HG02973 (cell line): ENCODE measurements at regions not wholly inside any gene's neighbourhood (a gene's known extent, or its start where the extent isn't known, plus 50 kb on each side); places are given as distances from the start of the nearest gene placed in this dataset.
A peak's percentile ranks its signal among the peaks of the same experiment; 100 is the strongest.

ENCODE experiments used
- ATAC-seq: cut with Tn5 transposase; IDR thresholded peaks from one replicate; pipeline ENCODE4 v1.9.1; 2021; ENCODE audit warnings: moderate library complexity; ENCODE audit not compliant: unreplicated experiment

DNA sequence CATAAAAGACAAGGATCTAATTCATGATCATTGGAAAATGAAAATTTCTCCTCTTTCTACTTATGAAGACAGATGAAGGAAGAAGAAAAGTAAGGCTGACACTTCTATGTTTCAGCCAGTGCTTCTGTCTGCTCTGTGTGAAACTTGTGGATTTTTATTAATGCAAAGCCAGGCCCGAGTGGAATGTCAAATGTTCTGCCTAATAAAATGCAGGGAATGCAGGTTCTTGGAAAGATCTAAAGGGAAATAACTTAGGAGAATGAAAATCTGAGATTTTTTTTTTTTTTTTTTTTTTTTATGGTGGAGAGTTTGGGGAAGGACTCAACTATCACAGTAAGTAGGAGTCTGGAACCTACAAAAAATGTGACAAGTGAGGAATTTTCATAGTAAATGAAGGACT is 1732.3 kb upstream of the SLC10A2 start:
- no peak for ATAC-seq

DNA sequence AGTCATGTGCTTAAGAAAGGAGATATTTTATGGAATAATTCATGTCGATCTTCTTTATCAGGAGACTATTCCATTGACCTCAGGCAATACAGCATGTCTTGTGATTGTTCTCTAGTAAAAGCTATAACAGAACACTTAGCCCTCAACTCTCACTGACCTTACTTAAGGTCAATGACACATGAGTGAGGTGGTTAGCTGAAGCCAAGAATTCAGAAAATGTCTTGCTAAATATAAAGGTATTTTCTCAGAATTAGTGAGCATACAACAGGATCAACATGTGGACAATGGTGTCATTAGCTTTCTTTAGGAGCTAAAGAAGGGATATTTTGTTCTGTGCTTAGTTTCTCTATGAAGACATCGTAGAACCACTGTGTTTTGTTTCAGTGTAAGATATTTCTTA is 1730.4 kb upstream of the SLC10A2 start:
- ATAC-seq: no peak

DNA sequence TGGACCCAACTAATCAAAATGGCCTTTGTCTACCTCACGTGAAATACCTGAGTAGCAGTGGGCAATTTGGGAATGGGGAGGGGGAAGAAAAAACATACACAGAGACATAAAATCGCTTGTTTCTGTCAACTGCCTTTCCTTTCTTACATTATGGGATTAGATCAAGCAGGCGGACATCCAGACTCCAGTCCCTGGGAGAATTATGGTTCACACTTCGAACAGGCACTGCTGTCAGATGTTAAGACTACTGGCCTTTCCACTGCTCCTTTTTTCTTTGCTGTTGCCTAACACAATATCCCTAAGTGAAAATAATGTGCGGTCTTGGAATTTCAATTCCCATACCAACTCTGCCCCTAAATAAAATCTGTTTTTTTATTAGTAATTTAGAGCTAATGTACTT is 1719.7 kb upstream of the SLC10A2 start:
- no peak for ATAC-seq

DNA sequence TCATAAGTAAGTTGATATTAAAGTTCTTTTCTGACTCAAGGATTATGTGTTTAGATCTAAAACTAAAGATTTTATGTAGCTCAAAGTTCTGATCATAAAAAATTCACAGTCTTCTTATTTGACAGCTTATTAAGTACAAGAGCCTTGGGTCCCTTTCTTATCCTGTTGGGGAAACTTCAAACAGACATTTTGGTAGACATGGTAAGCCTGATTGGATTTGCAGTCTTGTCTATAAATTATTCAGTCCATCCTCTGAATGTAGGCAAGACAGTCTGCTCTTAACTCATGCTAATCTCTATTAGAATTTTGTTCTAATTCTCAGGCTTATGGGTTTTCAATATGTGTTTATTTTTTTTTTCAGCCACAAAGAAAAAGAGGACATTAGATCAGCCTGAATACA is 1718.7 kb upstream of the SLC10A2 start:
- ATAC-seq: no peak

DNA sequence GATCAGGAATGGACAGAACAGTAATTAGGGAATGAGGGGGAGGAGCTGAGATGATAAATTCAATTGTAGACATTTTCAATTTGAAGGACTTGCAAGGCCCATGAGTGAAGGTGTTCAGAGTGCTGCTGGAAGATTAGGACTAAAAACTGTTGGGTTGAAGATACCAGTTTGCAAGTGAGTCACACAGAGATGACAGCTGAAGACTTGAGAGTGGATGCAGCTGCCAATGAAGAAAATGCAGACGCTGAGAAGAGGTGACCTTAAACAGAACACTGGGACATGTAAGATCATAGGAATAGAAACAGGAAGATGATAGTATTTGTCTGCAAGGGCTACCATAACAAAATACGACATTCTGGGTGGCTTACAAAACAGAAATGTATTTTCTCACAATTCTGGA is 1716.5 kb upstream of the SLC10A2 start:
- ATAC-seq: no peak

DNA sequence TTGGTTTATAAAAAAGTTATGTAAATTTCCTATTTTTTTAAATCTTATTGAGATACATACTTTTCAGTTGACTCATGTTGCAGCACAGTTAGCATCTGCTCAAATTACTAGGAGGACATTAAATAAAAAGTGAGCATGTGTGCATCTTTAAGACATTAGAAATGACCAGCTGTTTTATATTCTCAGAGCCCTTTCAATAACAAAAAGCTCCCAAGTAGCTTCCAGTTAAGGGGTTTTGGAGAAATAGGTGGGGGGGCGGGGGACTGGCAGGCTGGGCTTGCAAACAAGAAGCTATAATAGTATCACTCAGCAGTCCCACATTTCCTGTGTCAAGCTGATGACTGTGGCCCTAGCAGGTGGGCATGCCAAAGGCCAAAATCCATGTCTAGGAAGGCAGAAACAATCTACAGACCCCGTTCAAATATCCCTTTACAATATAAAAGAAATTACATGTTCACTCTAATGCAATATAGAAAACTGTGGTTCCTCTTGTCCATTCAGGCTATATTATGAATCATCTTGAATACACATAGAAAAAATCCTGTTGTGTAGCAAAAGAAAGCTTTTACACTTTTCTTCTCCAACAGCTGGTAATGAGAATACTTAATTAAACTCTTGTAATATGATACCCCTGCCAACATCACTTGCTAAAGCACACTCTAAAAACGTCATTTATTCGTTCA is 1713.2 kb upstream of the SLC10A2 start:
- ATAC-seq: no peak

DNA sequence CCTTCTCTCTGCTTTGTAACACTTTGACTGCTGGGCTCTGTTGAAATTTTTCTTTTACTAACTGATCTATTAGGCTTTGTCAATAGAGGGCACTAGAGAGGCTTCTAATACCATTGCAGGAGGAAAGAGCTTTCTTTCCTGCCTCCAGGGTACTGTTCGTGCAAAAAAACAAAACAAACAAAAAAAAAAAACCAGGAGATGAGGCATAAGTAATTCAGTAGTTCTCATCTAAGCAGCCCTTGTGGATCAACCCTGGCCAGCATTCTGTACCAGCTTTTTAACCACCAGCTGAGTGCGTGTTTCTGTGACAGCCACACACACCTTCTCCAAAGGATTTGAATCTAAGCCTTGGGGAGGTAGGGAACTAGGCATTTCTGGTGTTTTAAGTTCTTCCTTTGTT is 1707.6 kb upstream of the SLC10A2 start:
- ATAC-seq: peak; percentile 78

DNA sequence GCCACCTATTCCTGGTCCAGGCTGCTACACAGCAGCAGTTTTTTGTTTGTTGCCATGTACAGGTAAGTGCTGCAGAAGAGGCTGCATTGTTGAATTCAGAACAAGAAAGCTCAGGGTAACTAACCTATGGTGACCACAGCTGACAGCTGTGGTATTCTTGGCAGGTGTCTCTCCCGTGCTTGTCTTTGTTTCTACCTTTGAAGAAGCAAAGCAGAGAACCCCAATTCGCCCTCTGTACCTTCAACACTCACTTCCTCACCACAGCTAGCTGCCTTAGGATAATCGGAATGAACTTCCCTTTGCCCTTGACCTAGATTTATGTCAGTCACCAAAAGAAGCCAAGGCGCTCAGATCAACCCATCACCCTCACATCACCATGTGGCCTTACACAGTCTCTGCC is 1703.3 kb upstream of the SLC10A2 start:
- no peak for ATAC-seq

DNA sequence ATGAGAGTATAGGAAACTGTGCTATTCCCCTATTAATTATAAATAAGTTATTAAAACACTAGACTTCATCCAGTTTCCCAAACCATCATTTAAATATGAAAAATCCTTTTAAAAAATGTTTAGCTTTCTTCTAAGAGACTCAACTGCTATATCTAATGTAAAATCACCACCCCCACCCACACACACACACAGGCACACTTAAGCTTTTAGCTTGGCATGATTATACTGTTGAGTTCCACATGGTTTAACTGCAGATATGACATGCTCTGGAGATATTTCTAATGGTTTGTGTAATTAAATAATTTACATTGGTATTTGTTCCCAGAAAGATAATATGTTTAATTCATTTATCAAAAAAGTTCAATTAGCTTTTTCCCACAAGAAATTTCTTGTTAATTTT is 1700.1 kb upstream of the SLC10A2 start:
- no peak for ATAC-seq

DNA sequence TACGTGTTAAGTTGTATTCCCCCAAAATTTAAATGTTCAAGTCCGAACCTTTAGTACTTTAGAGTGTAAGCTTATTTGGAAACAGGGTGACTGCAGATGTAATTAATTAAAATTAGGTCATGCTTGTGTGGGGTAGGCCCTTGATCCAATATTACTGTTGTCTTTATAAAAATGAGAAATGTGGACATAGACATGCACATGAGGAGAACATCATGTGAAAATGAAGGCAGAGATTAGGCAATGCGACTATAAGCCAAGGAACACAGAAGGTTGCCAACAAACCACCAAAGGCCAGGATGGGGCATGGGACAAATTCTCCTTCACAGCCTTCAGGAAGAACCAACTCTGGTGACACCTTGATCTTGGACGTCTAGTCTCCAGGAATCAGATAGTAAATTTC is 1698.4 kb upstream of the SLC10A2 start:
- ATAC-seq: no peak

DNA sequence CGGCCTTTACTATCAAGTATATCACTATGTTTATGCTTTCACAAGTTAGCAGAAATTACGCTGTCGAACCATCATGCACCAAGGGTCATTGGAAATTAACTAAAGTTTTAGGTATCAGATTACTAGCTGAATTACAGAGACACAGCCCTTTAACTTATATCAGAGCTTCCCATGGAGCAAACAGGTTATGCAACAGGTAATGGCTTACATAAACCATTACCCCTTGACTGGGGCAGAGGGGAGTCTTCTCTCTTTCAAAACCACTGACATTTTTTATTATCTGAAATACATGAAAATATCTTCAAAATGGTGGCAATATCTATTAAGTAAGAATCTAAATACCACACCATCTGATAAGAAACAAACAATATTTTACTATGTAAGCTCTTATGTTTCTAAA is 1692.9 kb upstream of the SLC10A2 start:
- ATAC-seq: no peak

DNA sequence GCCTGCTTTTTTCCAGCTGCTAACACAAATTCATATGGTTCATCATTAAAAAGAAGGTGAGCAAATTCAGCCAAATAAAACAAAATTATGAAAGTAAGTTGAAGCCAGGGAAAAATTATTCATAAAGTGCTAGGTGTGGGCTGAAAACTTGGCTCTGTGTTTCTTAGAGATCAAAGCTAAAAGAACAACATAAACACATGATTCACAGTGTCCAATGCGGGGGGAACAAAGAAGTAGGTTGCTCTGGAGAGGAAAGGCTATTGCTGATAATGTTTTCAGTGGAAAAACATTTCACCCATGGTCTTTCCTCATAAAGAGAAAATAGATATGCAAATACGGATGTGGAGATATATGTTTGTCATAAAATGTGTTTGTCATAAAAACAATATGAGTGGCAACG is 1691.5 kb upstream of the SLC10A2 start:
- no peak for ATAC-seq

DNA sequence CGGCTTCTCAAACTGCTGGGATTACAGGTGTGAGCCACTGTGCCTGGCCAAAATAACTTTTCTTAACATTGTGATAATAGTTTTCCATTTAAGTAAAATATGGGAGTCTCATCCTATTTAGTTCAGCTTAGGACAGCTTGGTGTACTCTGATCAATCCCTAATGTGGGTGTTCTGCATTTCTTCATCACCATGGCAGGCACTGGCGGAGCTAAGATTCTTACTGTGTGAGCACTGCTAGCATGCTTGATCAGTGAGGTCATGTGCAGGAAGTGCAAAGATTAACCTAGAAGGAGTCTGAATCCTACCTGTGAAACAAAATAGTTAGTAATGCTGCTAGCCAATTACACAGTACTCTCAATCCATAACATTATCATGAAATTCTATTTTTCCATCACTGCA is 1684.2 kb upstream of the SLC10A2 start:
- ATAC-seq: no peak

DNA sequence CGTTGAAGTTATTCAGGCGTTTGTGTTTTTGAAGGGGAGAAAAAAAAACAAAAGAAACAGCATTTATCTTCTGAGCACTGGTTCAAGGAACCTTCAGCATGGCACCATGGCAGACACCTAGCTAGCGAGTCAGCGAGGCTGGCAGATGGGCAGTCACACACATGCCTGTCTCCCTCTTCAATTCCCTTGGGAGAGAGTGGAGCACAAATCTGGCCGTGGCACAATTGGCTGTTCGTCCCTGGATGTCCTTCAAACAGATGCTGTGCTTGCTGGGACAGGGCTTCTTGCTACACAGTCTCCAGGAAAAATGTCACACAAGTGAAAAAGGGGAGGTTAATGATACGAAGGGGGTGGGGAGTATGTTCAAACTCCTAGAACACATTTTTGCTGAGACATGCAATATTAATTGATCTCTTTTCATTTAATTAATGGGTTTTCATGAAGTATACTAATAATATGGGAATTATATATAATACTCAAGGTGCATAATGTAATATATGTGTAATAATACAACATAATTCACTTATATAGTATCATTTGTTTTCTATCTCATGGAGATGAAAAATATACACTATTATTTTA is 1674.5 kb upstream of the SLC10A2 start:
- ATAC-seq: no peak

DNA sequence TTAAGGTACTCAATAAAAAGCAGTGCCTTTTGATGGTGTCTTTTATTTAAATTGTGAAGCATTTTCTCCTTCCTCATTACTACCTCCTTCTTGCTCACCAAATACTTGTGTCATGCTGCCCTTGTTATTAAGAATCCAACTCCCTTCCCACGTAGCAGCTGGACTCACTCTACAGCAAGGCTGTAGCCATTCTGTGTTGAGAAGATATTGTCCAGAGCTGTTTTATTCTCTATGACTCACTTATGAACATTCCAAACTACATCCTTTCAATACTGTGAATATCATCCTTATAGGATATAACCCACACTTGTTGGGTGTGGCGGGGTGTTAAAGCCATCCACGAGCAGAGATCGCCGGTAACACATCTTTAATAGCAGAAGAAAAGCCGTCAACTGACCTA is 1671.5 kb upstream of the SLC10A2 start:
- ATAC-seq: no peak

DNA sequence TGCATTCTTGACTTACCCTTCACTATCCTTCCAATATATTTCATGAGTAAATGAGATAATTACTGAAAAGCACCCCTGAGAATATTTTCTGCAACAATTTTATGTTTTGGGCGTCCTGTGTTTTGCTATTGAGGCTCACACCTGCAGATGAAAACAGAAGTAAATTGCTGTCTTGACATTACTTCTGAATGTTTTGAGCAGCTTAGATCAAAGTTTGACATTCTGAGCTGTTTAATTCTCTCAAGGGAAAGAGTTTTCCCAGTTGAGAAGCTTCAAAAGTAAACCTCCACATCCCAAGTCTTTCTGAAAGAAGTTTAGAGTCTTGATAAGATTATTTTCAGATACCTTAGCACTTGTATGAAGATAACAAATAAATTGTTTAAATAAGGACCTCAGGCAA is 1667.2 kb upstream of the SLC10A2 start:
- ATAC-seq: no peak

DNA sequence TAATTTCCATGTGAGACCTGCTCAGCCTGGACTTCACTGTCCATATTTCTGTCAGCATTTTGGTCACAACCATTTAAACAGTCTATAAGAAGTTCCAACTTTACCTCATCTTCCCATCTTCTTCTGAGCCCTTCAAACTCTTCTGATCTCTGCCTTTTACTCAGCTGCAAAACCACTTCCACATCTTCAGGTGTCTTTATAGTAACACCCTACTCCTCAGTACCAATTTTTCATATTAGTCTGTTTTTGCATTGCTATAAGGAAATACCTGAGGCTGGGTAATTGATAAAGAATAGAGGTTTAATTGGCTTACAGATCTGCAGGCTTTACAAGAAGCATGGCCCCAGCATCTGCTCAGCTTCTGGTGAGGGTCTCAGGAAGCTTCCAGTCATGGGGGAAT is 1648.9 kb upstream of the SLC10A2 start:
- ATAC-seq: no peak

DNA sequence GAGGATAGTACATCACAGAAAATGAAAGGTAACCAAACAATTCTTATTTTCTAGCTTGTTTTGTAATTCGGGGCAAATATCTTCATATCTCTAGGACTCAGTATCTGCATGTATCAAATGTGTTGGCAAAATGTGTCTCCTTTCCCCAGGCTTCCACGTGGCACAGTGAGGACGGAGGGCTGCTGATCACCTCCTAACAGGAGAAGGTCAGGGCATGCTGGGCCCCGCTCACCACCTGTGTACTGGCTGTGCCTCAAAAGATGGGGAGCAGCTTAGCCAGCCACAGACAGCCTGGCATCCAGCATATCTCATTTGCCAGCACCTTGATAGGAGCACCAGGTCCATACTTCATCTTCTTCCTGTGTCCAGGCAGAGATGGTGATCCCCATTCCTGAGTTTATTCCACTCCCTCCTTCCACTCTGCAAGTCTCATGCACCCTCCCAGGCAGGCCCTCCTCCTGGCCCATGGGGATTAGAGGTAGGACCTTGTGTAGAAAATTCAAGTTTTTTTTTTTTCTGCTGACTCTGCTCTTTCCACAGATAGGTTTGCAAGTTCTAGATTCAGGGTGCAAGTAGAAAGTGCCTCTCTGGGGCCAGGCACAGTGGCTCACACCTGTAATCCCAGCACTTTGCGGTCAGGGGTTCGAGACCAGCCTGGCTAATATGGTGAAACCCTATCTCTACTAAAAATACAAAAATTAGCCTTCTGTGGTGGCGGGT is 1639.0 kb upstream of the SLC10A2 start:
- ATAC-seq: no peak

DNA sequence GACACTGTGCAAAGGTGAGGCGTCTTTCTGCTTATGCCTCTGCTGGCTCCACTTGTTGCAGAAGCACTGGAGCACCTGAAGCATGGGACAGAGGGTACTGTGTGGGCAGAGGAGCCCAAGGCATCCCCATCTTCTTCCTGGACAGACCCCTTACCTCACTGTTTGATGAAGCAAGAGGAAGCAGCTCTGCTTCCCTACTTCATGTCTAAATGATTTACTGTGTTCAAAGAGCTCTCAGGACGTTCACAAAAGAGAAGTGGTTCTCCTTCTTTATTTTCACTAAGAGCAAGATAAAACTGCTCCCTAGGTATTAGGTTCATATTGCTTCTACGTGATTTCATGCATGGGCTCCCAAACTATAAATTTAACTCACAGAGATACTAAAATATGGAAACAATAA is 1635.4 kb upstream of the SLC10A2 start:
- ATAC-seq: no peak

DNA sequence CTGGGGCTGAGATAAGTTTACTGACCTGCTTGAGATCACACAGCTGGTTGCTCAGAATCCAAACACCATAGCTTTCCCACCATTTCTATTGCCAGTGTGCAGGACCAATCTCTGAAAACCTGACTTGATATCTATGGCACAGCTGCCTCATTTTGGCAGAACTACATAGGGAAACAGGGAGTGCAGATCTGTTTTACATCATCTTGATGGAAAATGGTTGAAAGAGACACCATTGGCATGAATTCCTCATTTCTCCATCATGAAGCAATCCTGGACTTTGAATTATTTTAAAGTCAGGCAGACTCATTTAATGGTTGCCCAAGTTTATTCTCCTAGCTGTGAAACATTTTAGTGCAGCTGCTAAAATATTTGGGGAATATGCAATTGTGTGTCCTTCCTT is 1628.2 kb upstream of the SLC10A2 start:
- no peak for ATAC-seq

DNA sequence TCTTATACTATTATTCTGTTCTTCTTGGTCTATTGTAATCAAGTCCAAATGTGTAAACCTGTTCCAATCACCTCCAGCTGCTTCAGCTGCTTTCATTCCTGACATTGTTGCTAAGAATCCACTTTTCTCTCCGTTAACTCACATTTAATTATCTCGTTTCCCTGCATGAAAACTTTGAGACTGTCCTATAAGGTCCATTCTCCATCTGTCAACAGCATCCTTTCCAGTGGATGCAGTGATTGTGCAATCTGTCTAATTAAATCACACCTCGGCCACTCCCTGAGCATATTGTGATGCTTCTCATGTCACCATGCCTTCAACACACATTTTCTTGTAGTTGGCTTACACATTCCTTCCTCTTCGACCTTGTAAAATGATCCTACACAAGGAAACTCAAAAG is 1626.9 kb upstream of the SLC10A2 start:
- ATAC-seq: no peak

DNA sequence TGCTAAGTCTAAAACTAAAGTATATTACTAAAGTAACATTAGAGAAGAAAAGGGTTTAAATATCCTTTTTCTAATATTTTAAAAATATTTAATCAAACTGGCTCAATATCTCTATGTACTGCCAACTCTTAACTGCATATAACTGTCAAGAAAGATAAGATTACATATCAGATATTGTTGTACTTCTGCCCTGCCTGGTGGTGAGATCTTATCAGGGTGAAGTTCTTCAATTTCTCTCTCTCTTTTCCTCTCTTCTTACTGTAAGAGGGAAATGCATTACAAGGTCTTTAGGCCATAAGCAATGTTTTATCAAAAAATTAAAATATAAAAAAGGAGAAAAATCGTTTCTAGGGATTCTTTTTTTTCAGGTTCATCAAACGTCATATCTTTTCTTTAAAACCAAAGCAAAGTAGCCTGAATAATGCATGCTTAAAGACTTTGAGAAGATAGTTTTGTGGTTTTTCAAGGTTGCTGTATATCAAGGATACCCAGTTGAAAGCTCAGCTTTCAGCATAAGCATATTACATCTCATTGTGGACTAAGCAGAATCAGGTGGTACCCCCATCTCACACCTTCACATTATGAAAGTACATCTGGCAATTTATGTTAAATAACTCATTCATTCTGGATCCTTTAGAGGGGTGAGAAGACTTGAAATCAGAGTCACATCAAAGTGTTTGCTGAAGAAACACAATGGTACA is 1625.7 kb upstream of the SLC10A2 start:
- ATAC-seq: no peak
